ENCODE measurements at regions not wholly inside any gene's neighbourhood (a gene's known extent, or its start where the extent isn't known, plus 50 kb on each side); places are given as distances from the start of the nearest gene placed in this dataset.

- intact Hi-C loops (cut with DNase I; ENCODE audit: low total_unique reads), result loop anchor here (2.0 to 10.0 kb wide), 4 partner anchors 48 to 878 kb away; no protein-coding TSS in a partner anchor
- in situ Hi-C loops (cut with MboI; ENCODE audit: low sequenced_read_pairs in 4 of 4), result no loop called here
- H3K27me3 ChIP-seq, result no peaks in the 10 kb centered on the region
- peaks cover 8 to 11% of the 10 kb centered on the region in 2 donors for H3K4me1 ChIP-seq
- peak; percentile 63 to 70 for DNase-seq
- H3K27ac ChIP-seq, result peak overlapping the region; percentile 42 to 73 (median 56)
- H3K36me3 ChIP-seq, result no peaks in the 10 kb centered on the region
- no peak overlapping the region for H3K4me3 ChIP-seq
- H3K9me3 ChIP-seq, result no peaks in the 10 kb centered on the region
- TF ChIP-seq POLR2A (IDR thresholded peaks at IDR 0.05), result no peak
- no peak for TF ChIP-seq CTCF (IDR thresholded peaks at IDR 0.05 in 4 of 5, conservative IDR thresholded peaks at IDR 0.05 in 1 of 5)
- peak; percentile 97 for ATAC-seq
Observed at GRCh38 chr3:177830411-177830849, 633.1 kb upstream of the TBL1XR1 start.

DNA sequence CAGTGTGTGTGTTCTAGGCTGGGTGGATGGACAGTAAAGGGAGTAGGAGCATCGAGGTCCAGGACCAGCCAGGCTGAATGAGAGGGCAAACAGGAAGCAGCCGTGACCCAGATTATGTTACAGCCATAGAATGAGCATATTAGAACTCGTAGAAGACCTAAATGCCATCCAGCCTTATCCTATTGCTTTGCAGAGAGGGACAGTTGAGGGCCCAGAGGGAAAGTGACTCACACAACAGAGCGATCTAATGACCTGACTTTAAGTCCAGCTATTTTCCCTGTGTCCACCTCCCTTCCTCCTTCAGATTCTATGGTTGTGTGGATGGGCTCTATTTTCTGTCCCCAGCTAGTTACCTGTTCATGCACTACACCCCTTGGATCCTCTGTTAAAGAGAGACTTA is 634.1 kb upstream of the TBL1XR1 start:
- in situ Hi-C loops (cut with MboI; ENCODE audit: low sequenced_read_pairs in 4 of 4), result no loop called here
- intact Hi-C loops (cut with DNase I; ENCODE audit: low total_unique reads), result loop anchor here (2.0 to 10.0 kb wide), 4 partner anchors 49 to 879 kb away; no protein-coding TSS in a partner anchor
- no peak for TF ChIP-seq POLR2A (IDR thresholded peaks at IDR 0.05)
- TF ChIP-seq CTCF (IDR thresholded peaks at IDR 0.05 in 4 of 5, conservative IDR thresholded peaks at IDR 0.05 in 1 of 5), result no peak

GRCh38 chr3:177832880-177833279 is 635.6 kb upstream of the TBL1XR1 start:
- Histone ChIP-seq H3K4me3 (no peak overlapping the region), H3K4me1 (peaks cover 8 to 11% of the 10 kb centered on the region in 2 donors), H3K36me3 (no peaks in the 10 kb centered on the region), H3K27me3 (no peaks in the 10 kb centered on the region), H3K9me3 (no peaks in the 10 kb centered on the region), H3K27ac (no peak overlapping the region)
- ATAC-seq (no peak), DNase-seq (no peak)
- in situ Hi-C loops (cut with MboI; ENCODE audit: low sequenced_read_pairs in 4 of 4), result no loop called here
- no peak for TF ChIP-seq CTCF (IDR thresholded peaks at IDR 0.05 in 4 of 5, conservative IDR thresholded peaks at IDR 0.05 in 1 of 5)
- TF ChIP-seq POLR2A (IDR thresholded peaks at IDR 0.05), result no peak
- intact Hi-C loops (cut with DNase I; ENCODE audit: low total_unique reads), result loop anchor here (5.0 to 10.0 kb wide), 2 partner anchors 492 to 881 kb away; no protein-coding TSS in a partner anchor

More for the DNA sequence above, 634.1 kb upstream of the TBL1XR1 start:
- peaks cover 8 to 11% of the 10 kb centered on the region in 2 donors for H3K4me1 ChIP-seq
- H3K27me3 ChIP-seq, result no peaks in the 10 kb centered on the region
- no peaks in the 10 kb centered on the region for H3K36me3 ChIP-seq
- no peak for DNase-seq
- no peak overlapping the region for H3K4me3 ChIP-seq
- peak overlapping the region in 3 of 4 donors; percentile 42 to 73 (median 53) for H3K27ac ChIP-seq
- ATAC-seq, result no peak
- H3K9me3 ChIP-seq, result no peaks in the 10 kb centered on the region

- in situ Hi-C loops (cut with MboI; ENCODE audit: low sequenced_read_pairs in 4 of 4) (no loop called here), intact Hi-C loops (cut with DNase I; ENCODE audit: low total_unique reads) (loop anchor here (5.0 to 10.0 kb wide), 2 partner anchors 491 to 881 kb away; no protein-coding TSS in a partner anchor)
- H3K4me3 ChIP-seq, result no peak overlapping the region
Observed at GRCh38 chr3:177833332-177833731, 636.0 kb upstream of the TBL1XR1 start.

DNA sequence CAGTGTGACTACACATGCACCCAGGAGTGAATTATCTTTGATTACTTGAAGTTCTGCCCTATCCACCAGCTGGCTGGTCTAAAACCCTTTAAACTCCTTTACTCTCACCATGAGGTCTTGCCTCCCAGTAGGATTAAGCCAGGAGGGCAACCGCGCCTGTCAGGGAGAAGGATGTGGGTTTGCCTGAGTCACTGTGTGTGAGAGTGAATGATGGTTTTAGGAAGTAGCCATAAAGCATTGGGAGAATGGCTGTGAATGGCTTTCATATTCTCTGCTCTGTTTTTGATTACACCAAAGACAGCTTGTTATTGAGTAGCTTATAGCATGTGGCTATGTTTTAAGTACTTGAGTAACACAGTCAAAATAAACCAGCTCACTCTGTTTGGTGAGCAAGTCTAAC is 637.7 kb upstream of the TBL1XR1 start:
- intact Hi-C loops (cut with DNase I; ENCODE audit: low total_unique reads), result loop anchor here (10.0 kb wide), 1 partner anchor 490 kb away; no protein-coding TSS in a partner anchor

More at GRCh38 chr3:177833332-177833731, 636.0 kb upstream of the TBL1XR1 start:
- ATAC-seq, result no peak
- Histone ChIP-seq H3K27ac (no peak overlapping the region), H3K27me3 (no peaks in the 10 kb centered on the region), H3K36me3 (no peaks in the 10 kb centered on the region), H3K4me1 (peaks cover 8 to 11% of the 10 kb centered on the region in 2 donors), H3K9me3 (no peaks in the 10 kb centered on the region)
- no peak for DNase-seq
- no peak for TF ChIP-seq POLR2A (IDR thresholded peaks at IDR 0.05)

More for the DNA sequence above, 637.7 kb upstream of the TBL1XR1 start:
- Histone ChIP-seq H3K4me1 (peaks cover 3 to 11% of the 10 kb centered on the region in 2 donors), H3K27ac (no peak overlapping the region), H3K4me3 (no peak overlapping the region), H3K36me3 (no peaks in the 10 kb centered on the region), H3K27me3 (no peaks in the 10 kb centered on the region), H3K9me3 (no peaks in the 10 kb centered on the region)
- ATAC-seq (no peak), DNase-seq (no peak)
- in situ Hi-C loops (cut with MboI; ENCODE audit: low sequenced_read_pairs in 4 of 4), result no loop called here
- TF ChIP-seq CTCF (IDR thresholded peaks at IDR 0.05 in 4 of 5, conservative IDR thresholded peaks at IDR 0.05 in 1 of 5) (no peak), POLR2A (IDR thresholded peaks at IDR 0.05) (no peak)
